K562 (cell line): ENCODE measurements at regions not wholly inside any gene's neighbourhood (a gene's known extent, or its start where the extent isn't known, plus 50 kb on each side); places are given as distances from the start of the nearest gene placed in this dataset.

Source experiments
- ATAC-seq: fragments of 200-7000 bp; cut with Tn5 transposase; 3 replicates; pipeline ENCODE4 v1.9.1; 2020; ENCODE audit warnings: moderate library complexity
- BruUV-seq: library from RNA; stranded (reverse); fragments of 400-500 nt; replicated peaks from 2 replicates; lab custom pipeline; 2021; lab: Mats Ljungman, UMichigan
- CTCF ChIA-PET: fragments of 300-600 bp; formaldehyde crosslinking; extraction: SDS; loops from one replicate; lab custom pipeline; 2021; ENCODE audit warnings: low intra/inter-chr PET ratio; lab: Yijun Ruan, JAX
- POLR2A ChIA-PET: fragments of 300-600, 350-650 bp; sonication (Branson Sonifier 250); formaldehyde crosslinking; extraction: SDS; loops from one replicate; lab custom pipeline; 2021; ENCODE audit warnings: antibody characterized with exemption, inconsistent platforms; lab: Yijun Ruan, JAX
- DNase-seq, 4 experiments: peaks; one replicate each; pipeline versions ENCODE4 v3.0.0 to v3.0.0-alpha.2; 2011 to 2018; ENCODE audit warnings: low spot score in 3 of 4, mixed read lengths in 3 of 4; ENCODE audit errors: extremely low read depth in 1 of 4
- FAIRE-seq: peaks from 2 replicates; lab custom pipeline; 2011; peaks lifted over from hg19 to GRCh38; lab: Jason Lieb, UNC
- H2AFZ ChIP-seq: 2 replicates; pipeline ENCODE4 v1.6.0; 2011; ENCODE audit warnings: low read depth, low read length, control low read depth, inconsistent platforms
- H3K27ac ChIP-seq: fragments of 200-600 bp; 3 replicates; pipeline ENCODE4 v1.8.0; 2011; ENCODE audit warnings: low read depth, mild to moderate bottlenecking, control low read depth, inconsistent platforms, low read length, moderate library complexity, mixed read lengths; ENCODE audit errors: extremely low read depth
- H3K27me3 ChIP-seq, 2 experiments: fragments of 300-600 bp in 1 of 2; 2 replicates in 1 of 2; 3 replicates in 1 of 2; pipeline versions ENCODE4 v1.6.0 to v1.8.0; 2011; ENCODE audit warnings: inconsistent platforms in 2 of 2, low read length in 2 of 2, mild to moderate bottlenecking in 1 of 2, mixed read lengths in 1 of 2, moderate library complexity in 1 of 2; ENCODE audit not compliant: control insufficient read depth in 2 of 2, insufficient read depth in 2 of 2
- H3K36me3 ChIP-seq: fragments of 300-600 bp; 3 replicates; pipeline ENCODE4 v1.8.0; 2011; ENCODE audit warnings: mild to moderate bottlenecking, low read length, inconsistent platforms; ENCODE audit not compliant: control insufficient read depth, insufficient read depth
- H3K4me1 ChIP-seq, 2 experiments: fragments of 200-600 bp in 1 of 2; replicated peaks in 1 of 2; 2 replicates in 1 of 2; 3 replicates in 1 of 2; pipeline versions ENCODE4 v1.5.1 to v1.8.0; 2011; ENCODE audit warnings: inconsistent platforms in 2 of 2, low read length in 2 of 2, mild to moderate bottlenecking in 1 of 2, mixed read lengths in 1 of 2, moderate library complexity in 1 of 2; ENCODE audit not compliant: control insufficient read depth in 2 of 2, insufficient read depth in 2 of 2
- H3K4me2 ChIP-seq: 2 replicates; pipeline ENCODE4 v1.6.1; 2011; ENCODE audit warnings: low read length, control low read depth, inconsistent platforms, mixed read lengths; ENCODE audit not compliant: insufficient read depth
- H3K4me3 ChIP-seq: fragments of 200-600 bp; sonication (generic), shearing (Covaris generic); 2 replicates; pipeline ENCODE4 v1.5.1; 2016; ENCODE audit warnings: control low read depth, inconsistent platforms
- H3K79me2 ChIP-seq: fragments of 200-600 bp; 3 replicates; pipeline ENCODE4 v1.8.0; 2011; ENCODE audit warnings: low read length, inconsistent platforms; ENCODE audit not compliant: control insufficient read depth, insufficient read depth
- H3K9ac ChIP-seq, 2 experiments: 2 replicates each; pipeline versions ENCODE4 v1.6.0 to v1.6.1; 2011; ENCODE audit warnings: low read depth in 2 of 2, low read length in 2 of 2, control low read depth in 1 of 2, inconsistent platforms in 1 of 2, mild to moderate bottlenecking in 1 of 2, mixed read lengths in 1 of 2; ENCODE audit not compliant: insufficient read depth in 1 of 2
- H3K9me1 ChIP-seq: one replicate; pipeline ENCODE4 v1.6.0; 2011; ENCODE audit warnings: inconsistent platforms, mild to moderate bottlenecking, low read length, moderate library complexity; ENCODE audit not compliant: control insufficient read depth, insufficient read depth
- H3K9me3 ChIP-seq: replicated peaks from 2 replicates; pipeline ENCODE4 v1.5.1; 2011; ENCODE audit warnings: low read depth, low read length, inconsistent platforms; ENCODE audit not compliant: control insufficient read depth, insufficient read depth
- H4K20me1 ChIP-seq: replicated peaks from 2 replicates; pipeline ENCODE4 v1.6.1; 2011; ENCODE audit warnings: low read length, inconsistent platforms, mixed read lengths; ENCODE audit not compliant: control insufficient read depth, insufficient read depth
- RFX5 ChIP-seq: IDR thresholded peaks from 2 replicates; pipeline ENCODE4 v1.6.1; 2011; ENCODE audit warnings: low read depth, mild to moderate bottlenecking, improper control_type of control experiment, low read length
- ZNF639 ChIP-seq, 2 experiments: fragments of 200-800 bp in 1 of 2; sonication (Bioruptor generic) in 1 of 2; sonication (generic) in 1 of 2; formaldehyde crosslinking in 1 of 2; IDR thresholded peaks in 1 of 2; conservative IDR thresholded peaks in 1 of 2; 2 replicates each; pipeline versions ENCODE4 v1.5.0 to v1.6.1; 2016 to 2020; ENCODE audit warnings: missing compliant biosample characterization in 1 of 2, missing genetic modification characterization in 1 of 2, missing genetic modification reagents in 1 of 2
- WGBS: fragments of 100-300 bp; shearing (Covaris generic); methylation state at CpG from one replicate; pipeline ENCODE4 v1.1.6; 2016; ENCODE audit warnings: low coverage, mixed read lengths; ENCODE audit not compliant: insufficient coverage; ENCODE audit errors: missing lambda C conversion rate; 5-methylcytosine and 5-hydroxymethylcytosine counted together
- in situ Hi-C: fragments of 300-500 bp; cut with MboI; formaldehyde crosslinking; loops from 4 replicates; pipeline ENCODE4 v1.15.0; 2018; ENCODE audit warnings: inconsistent platforms, mixed read lengths
- intact Hi-C: fragments of 100-400 bp; cut with micrococcal nuclease; formaldehyde crosslinking; loops from 2 replicates; pipeline ENCODE4 v1.14.2; 2022
- TF ChIP-seq, protein P1 (sequence below), 2 experiments: fragments of 150-350 bp in 1 of 2; IDR thresholded peaks; 2 replicates each; pipeline ENCODE4 v1.6.1; 2012 to 2016; ENCODE audit warnings: low read depth in 2 of 2, low read length in 2 of 2, mild to moderate bottlenecking in 1 of 2, moderate library complexity in 1 of 2
- TF ChIP-seq, protein P2 (sequence below): IDR thresholded peaks from 3 replicates; pipeline ENCODE4 v1.6.1; 2011; ENCODE audit warnings: borderline replicate concordance, mild to moderate bottlenecking, moderate library complexity; ENCODE audit not compliant: insufficient read length; ENCODE audit errors: extremely low read depth

- in situ Hi-C loops: no loop called here
- DNase-seq: no peak
- ChIA-PET POLR2A (interaction anchor here (0.7 kb wide), 1 partner anchor 13 kb away, joined by 3 read pairs; no protein-coding TSS in a partner anchor), CTCF (no interaction called here)
- no peak for FAIRE-seq
- H3K27ac ChIP-seq: no peak overlapping the region
- intact Hi-C loops: loop anchor here (10.0 kb wide), 1 partner anchor 1085 kb away; no protein-coding TSS in a partner anchor
- no peak overlapping the region for H3K4me3 ChIP-seq
- no peak overlapping the region for H3K4me2 ChIP-seq
- BruUV-seq: no TSS peak
- H3K4me1 ChIP-seq: no peaks in the 10 kb centered on the region
- H3K79me2 ChIP-seq: no peaks in the 10 kb centered on the region
- no peaks in the 10 kb centered on the region for H4K20me1 ChIP-seq
- no peaks in the 10 kb centered on the region for H3K36me3 ChIP-seq
- H3K9me3 ChIP-seq: no peaks in the 10 kb centered on the region
- ATAC-seq: no peak
- H3K27me3 ChIP-seq: peaks cover 2 to 26% of the 10 kb centered on the region in 2 experiments; a peak in 4 of 5 replicates
- no peaks in the 10 kb centered on the region for H3K9me1 ChIP-seq
- TF ChIP-seq, protein P1, sequence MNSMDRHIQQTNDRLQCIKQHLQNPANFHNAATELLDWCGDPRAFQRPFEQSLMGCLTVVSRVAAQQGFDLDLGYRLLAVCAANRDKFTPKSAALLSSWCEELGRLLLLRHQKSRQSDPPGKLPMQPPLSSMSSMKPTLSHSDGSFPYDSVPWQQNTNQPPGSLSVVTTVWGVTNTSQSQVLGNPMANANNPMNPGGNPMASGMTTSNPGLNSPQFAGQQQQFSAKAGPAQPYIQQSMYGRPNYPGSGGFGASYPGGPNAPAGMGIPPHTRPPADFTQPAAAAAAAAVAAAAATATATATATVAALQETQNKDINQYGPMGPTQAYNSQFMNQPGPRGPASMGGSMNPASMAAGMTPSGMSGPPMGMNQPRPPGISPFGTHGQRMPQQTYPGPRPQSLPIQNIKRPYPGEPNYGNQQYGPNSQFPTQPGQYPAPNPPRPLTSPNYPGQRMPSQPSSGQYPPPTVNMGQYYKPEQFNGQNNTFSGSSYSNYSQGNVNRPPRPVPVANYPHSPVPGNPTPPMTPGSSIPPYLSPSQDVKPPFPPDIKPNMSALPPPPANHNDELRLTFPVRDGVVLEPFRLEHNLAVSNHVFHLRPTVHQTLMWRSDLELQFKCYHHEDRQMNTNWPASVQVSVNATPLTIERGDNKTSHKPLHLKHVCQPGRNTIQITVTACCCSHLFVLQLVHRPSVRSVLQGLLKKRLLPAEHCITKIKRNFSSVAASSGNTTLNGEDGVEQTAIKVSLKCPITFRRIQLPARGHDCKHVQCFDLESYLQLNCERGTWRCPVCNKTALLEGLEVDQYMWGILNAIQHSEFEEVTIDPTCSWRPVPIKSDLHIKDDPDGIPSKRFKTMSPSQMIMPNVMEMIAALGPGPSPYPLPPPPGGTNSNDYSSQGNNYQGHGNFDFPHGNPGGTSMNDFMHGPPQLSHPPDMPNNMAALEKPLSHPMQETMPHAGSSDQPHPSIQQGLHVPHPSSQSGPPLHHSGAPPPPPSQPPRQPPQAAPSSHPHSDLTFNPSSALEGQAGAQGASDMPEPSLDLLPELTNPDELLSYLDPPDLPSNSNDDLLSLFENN (IDR thresholded peaks at IDR 0.05; ENCODE audit: low read depth in 2 of 2, low read length in 2 of 2): no peak
- TF ChIP-seq RFX5: no peak
- TF ChIP-seq, protein P2, sequence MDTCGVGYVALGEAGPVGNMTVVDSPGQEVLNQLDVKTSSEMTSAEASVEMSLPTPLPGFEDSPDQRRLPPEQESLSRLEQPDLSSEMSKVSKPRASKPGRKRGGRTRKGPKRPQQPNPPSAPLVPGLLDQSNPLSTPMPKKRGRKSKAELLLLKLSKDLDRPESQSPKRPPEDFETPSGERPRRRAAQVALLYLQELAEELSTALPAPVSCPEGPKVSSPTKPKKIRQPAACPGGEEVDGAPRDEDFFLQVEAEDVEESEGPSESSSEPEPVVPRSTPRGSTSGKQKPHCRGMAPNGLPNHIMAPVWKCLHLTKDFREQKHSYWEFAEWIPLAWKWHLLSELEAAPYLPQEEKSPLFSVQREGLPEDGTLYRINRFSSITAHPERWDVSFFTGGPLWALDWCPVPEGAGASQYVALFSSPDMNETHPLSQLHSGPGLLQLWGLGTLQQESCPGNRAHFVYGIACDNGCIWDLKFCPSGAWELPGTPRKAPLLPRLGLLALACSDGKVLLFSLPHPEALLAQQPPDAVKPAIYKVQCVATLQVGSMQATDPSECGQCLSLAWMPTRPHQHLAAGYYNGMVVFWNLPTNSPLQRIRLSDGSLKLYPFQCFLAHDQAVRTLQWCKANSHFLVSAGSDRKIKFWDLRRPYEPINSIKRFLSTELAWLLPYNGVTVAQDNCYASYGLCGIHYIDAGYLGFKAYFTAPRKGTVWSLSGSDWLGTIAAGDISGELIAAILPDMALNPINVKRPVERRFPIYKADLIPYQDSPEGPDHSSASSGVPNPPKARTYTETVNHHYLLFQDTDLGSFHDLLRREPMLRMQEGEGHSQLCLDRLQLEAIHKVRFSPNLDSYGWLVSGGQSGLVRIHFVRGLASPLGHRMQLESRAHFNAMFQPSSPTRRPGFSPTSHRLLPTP: no peak
- TF ChIP-seq ZNF639 (CRISPR knock-in tag; conservative IDR thresholded peaks at IDR 0.05 in 1 of 2, IDR thresholded peaks at IDR 0.05 in 1 of 2): no peak
- H2AFZ ChIP-seq: no peak overlapping the region
- no peak overlapping the region for H3K9ac ChIP-seq
- WGBS: 0% methylated on average over 7 of the region's 9 CpGs
Observed at GRCh38 chr10:30719832-30720231, 90.3 kb upstream of the LYZL2 start.
